HCT116 (cell line): ENCODE measurements at regions not wholly inside any gene's neighbourhood (a gene's known extent, or its start where the extent isn't known, plus 50 kb on each side); places are given as distances from the start of the nearest gene placed in this dataset.

ENCODE experiments used
- ATAC-seq: fragments of 200-7000 bp; cut with Tn5 transposase; 2 replicates; pipeline ENCODE4 v1.9.1; 2020; ENCODE audit warnings: mild to moderate bottlenecking, moderate library complexity
- BruUV-seq: library from RNA; stranded (reverse); fragments of 400-500 nt; replicated peaks from 2 replicates; lab custom pipeline; 2021; lab: Mats Ljungman, UMichigan
- CTCF ChIA-PET: fragments of 300-600 bp; sonication (Branson Sonifier 250); formaldehyde crosslinking; loops from one replicate; lab custom pipeline; 2021; ENCODE audit warnings: antibody characterized with exemption; lab: Charles Lee
- POLR2A ChIA-PET: fragments of 300-600, 350-600 bp; sonication (Branson Sonifier 250); formaldehyde crosslinking; loops from one replicate; lab custom pipeline; 2021; ENCODE audit warnings: antibody characterized with exemption; lab: Charles Lee
- RAD21 ChIA-PET, 2 experiments: fragments of 300-600 bp; sonication (Branson Sonifier 250); formaldehyde crosslinking; loops; one replicate each; lab custom pipeline; 2023; ENCODE audit warnings: low total read pairs in 2 of 2; ENCODE audit not compliant: uncharacterized antibody in 2 of 2, unreplicated experiment in 2 of 2, low non-redundant PET in 1 of 2; lab: Charles Lee
- DNase-seq: peaks from one replicate; pipeline ENCODE4 v3.0.0-alpha.2; 2010; ENCODE audit warnings: low read depth, low spot score
- H2AFZ ChIP-seq: fragments of 200-600 bp; shearing (Covaris generic), sonication (generic); 2 replicates; pipeline ENCODE4 v1.6.1; 2017; ENCODE audit warnings: low read depth, mixed run types, mixed read lengths, antibody characterized with exemption, low read length; ENCODE audit not compliant: poor library complexity, severe bottlenecking
- H3K27ac ChIP-seq: 2 replicates; pipeline ENCODE4 v1.5.1; 2012; ENCODE audit warnings: low read depth, low read length
- H3K27me3 ChIP-seq: fragments of 200-600 bp; sonication (generic); 2 replicates; pipeline ENCODE4 v1.6.1; 2016; ENCODE audit warnings: mixed run types, low read length, mixed read lengths; ENCODE audit not compliant: insufficient read depth
- H3K36me3 ChIP-seq, 2 experiments: fragments of 200-500 bp in 1 of 2; fragments of 200-600 bp in 1 of 2; sonication (Bioruptor generic) in 1 of 2; sonication (generic) in 1 of 2; 2 replicates each; pipeline versions ENCODE4 v1.5.1 to v1.6.1; 2014 to 2016; ENCODE audit warnings: low read length in 2 of 2, inconsistent platforms in 1 of 2, mixed read lengths in 1 of 2, mixed run types in 1 of 2; ENCODE audit not compliant: insufficient read depth in 2 of 2, control insufficient read depth in 1 of 2
- H3K4me1 ChIP-seq, 2 experiments: fragments of 200-600 bp in 1 of 2; sonication (generic) in 1 of 2; 2 replicates each; pipeline versions ENCODE4 v1.5.1 to v1.6.1; 2012 to 2017; ENCODE audit warnings: low read length in 2 of 2, inconsistent platforms in 1 of 2, mild to moderate bottlenecking in 1 of 2, mixed read lengths in 1 of 2, mixed run types in 1 of 2, moderate library complexity in 1 of 2; ENCODE audit not compliant: insufficient read depth in 2 of 2, control insufficient read depth in 1 of 2
- H3K4me2 ChIP-seq: fragments of 200-600 bp; sonication (generic); 2 replicates; pipeline ENCODE4 v1.6.1; 2017; ENCODE audit warnings: mixed run types, low read length, mixed read lengths
- H3K4me3 ChIP-seq, 2 experiments: fragments of 200-600 bp in 1 of 2; sonication (generic) in 1 of 2; replicated peaks in 1 of 2; 2 replicates each; pipeline ENCODE4 v1.5.1; 2011 to 2016; ENCODE audit warnings: low read length in 2 of 2, control low read depth in 1 of 2, low read depth in 1 of 2, mild to moderate bottlenecking in 1 of 2, mixed read lengths in 1 of 2, mixed run types in 1 of 2
- H3K79me2 ChIP-seq: fragments of 200-600 bp; sonication (generic); 2 replicates; pipeline ENCODE4 v1.6.1; 2017; ENCODE audit warnings: mild to moderate bottlenecking, mixed run types, low read length, moderate library complexity, mixed read lengths; ENCODE audit not compliant: insufficient read depth
- H3K9ac ChIP-seq: fragments of 200-600 bp; sonication (generic); 2 replicates; pipeline ENCODE4 v1.6.1; 2016; ENCODE audit warnings: low read length, mixed read lengths
- H3K9me2 ChIP-seq: fragments of 200-600 bp; sonication (generic), shearing (Covaris generic); 2 replicates; pipeline ENCODE4 v1.6.1; 2017; ENCODE audit warnings: mixed run types, mild to moderate bottlenecking, moderate library complexity; ENCODE audit not compliant: insufficient read depth
- H3K9me3 ChIP-seq, 2 experiments: fragments of 200-500 bp in 1 of 2; fragments of 200-600 bp in 1 of 2; sonication (Bioruptor generic) in 1 of 2; sonication (generic) in 1 of 2; 2 replicates each; pipeline ENCODE4 v1.6.1; 2014 to 2017; ENCODE audit warnings: low read length in 2 of 2, mixed read lengths in 2 of 2, inconsistent platforms in 1 of 2, low read depth in 1 of 2, mild to moderate bottlenecking in 1 of 2, mixed run types in 1 of 2, moderate library complexity in 1 of 2; ENCODE audit not compliant: control insufficient read depth in 1 of 2, insufficient read depth in 1 of 2
- H4K20me1 ChIP-seq: fragments of 200-600 bp; sonication (generic), shearing (Covaris generic); 2 replicates; pipeline ENCODE4 v1.6.1; 2017; ENCODE audit warnings: mixed run types, mild to moderate bottlenecking, moderate library complexity; ENCODE audit not compliant: insufficient read depth
- CEBPB ChIP-seq: IDR thresholded peaks from 2 replicates; pipeline ENCODE4 v1.6.1; 2012; ENCODE audit warnings: low read depth
- CTCF ChIP-seq, 3 experiments: fragments of 200-600 bp in 1 of 3; sonication (generic) in 1 of 3; IDR thresholded peaks in 2 of 3; conservative IDR thresholded peaks in 1 of 3; 2 replicates each; pipeline ENCODE4 v1.5.1; 2012 to 2017; ENCODE audit warnings: low read depth in 2 of 3, low read length in 2 of 3, antibody characterized with exemption in 1 of 3, borderline replicate concordance in 1 of 3, control low read depth in 1 of 3, mild to moderate bottlenecking in 1 of 3, mixed read lengths in 1 of 3, mixed run types in 1 of 3, moderate library complexity in 1 of 3; ENCODE audit not compliant: insufficient read depth in 1 of 3
- EZH2 ChIP-seq: fragments of 200-600 bp; sonication (generic); IDR thresholded peaks from 2 replicates; pipeline ENCODE4 v1.6.1; 2017; ENCODE audit warnings: antibody characterized with exemption, mixed run types
- EZH2phosphoT487 ChIP-seq: fragments of 200-600 bp; IDR thresholded peaks from 2 replicates; pipeline ENCODE4 v1.6.1; 2018; ENCODE audit warnings: antibody characterized with exemption, borderline replicate concordance
- FOSL1 ChIP-seq: IDR thresholded peaks from 2 replicates; pipeline ENCODE4 v1.6.1; 2012; ENCODE audit warnings: low read depth
- JUND ChIP-seq: IDR thresholded peaks from 2 replicates; pipeline ENCODE4 v1.6.1; 2012
- MAX ChIP-seq: IDR thresholded peaks from 2 replicates; pipeline ENCODE4 v1.6.1; 2012
- POLR2A ChIP-seq: IDR thresholded peaks from 2 replicates; pipeline ENCODE4 v1.7.0; 2011; ENCODE audit warnings: borderline replicate concordance; ENCODE audit not compliant: insufficient read depth, insufficient read length; ENCODE audit errors: extremely low read depth
- POLR2AphosphoS5 ChIP-seq: IDR thresholded peaks from 2 replicates; pipeline ENCODE4 v1.6.1; 2011; ENCODE audit warnings: mild to moderate bottlenecking, low read depth, low read length, moderate library complexity
- RAD21 ChIP-seq: IDR thresholded peaks from 2 replicates; pipeline ENCODE4 v1.6.1; 2012; ENCODE audit warnings: low read depth, mild to moderate bottlenecking
- SRF ChIP-seq: IDR thresholded peaks from 2 replicates; pipeline ENCODE4 v1.6.1; 2012; ENCODE audit warnings: low read depth
- TCF7L2 ChIP-seq: IDR thresholded peaks from 2 replicates; pipeline ENCODE4 v1.7.0; 2011; ENCODE audit warnings: borderline replicate concordance, inconsistent platforms; ENCODE audit not compliant: insufficient read depth, insufficient read length; ENCODE audit errors: extremely low read depth
- ZBTB33 ChIP-seq: IDR thresholded peaks from 2 replicates; pipeline ENCODE4 v1.6.1; 2011; ENCODE audit warnings: mild to moderate bottlenecking, low read length, moderate library complexity; ENCODE audit not compliant: insufficient replicate concordance; ENCODE audit errors: extremely low read depth
- ZFX ChIP-seq: fragments of 450-650 bp; IDR thresholded peaks from 2 replicates; pipeline ENCODE4 v1.6.1; 2017
- intact Hi-C: fragments of 100-400 bp; cut with micrococcal nuclease; formaldehyde crosslinking; loops from 2 replicates; pipeline ENCODE4 v1.10.0; 2022

- H3K9me3 ChIP-seq, result no peaks in the 10 kb centered on the region
- no peak for ATAC-seq
- intact Hi-C loops, result no loop called here
Measured at GRCh38 chr10:3472287-3473051, 299.9 kb upstream of the PITRM1 start.

GRCh38 chr10:3471927-3472286 is 299.3 kb upstream of the PITRM1 start:
- intact Hi-C loops, result no loop called here
- H3K9me2 ChIP-seq, result no peaks in the 10 kb centered on the region
- H3K4me1 ChIP-seq, result peaks cover 26 to 29% of the 10 kb centered on the region in 2 experiments
- no peak overlapping the region for H3K27ac ChIP-seq
- no peak overlapping the region for H3K9ac ChIP-seq
- no peak for TF ChIP-seq CTCF (IDR thresholded peaks at IDR 0.05 in 2 of 3, conservative IDR thresholded peaks at IDR 0.05 in 1 of 3; ENCODE audit: borderline replicate concordance in 1 of 3, insufficient read depth in 1 of 3, low read depth in 2 of 3, low read length in 2 of 3)
- no peak for TF ChIP-seq TCF7L2
- no peak for TF ChIP-seq POLR2A
- TF ChIP-seq POLR2AphosphoS5, result no peak
- TF ChIP-seq FOSL1, result no peak
- no peak for TF ChIP-seq MAX
- TF ChIP-seq RAD21, result no peak
- TF ChIP-seq ZFX, result no peak
- no peak for TF ChIP-seq SRF
- no peak for TF ChIP-seq CEBPB
- TF ChIP-seq EZH2phosphoT487, result no peak
- no peak for TF ChIP-seq ZBTB33
- TF ChIP-seq EZH2, result no peak
- no peak for TF ChIP-seq JUND
- no peaks in the 10 kb centered on the region for H3K36me3 ChIP-seq
- RAD21 ChIA-PET, result no interaction called here
- H3K4me3 ChIP-seq, result no peak overlapping the region
- CTCF ChIA-PET, result no interaction called here
- H3K9me3 ChIP-seq, result no peaks in the 10 kb centered on the region
- POLR2A ChIA-PET, result no interaction called here
- H3K79me2 ChIP-seq, result no peaks in the 10 kb centered on the region
- no peaks in the 10 kb centered on the region for H3K27me3 ChIP-seq
- DNase-seq (no peak), ATAC-seq (no peak)
- no peak overlapping the region for H2AFZ ChIP-seq
- H3K4me2 ChIP-seq, result no peak overlapping the region
- no TSS peak for BruUV-seq
- no peaks in the 10 kb centered on the region for H4K20me1 ChIP-seq

More at GRCh38 chr10:3472287-3473051, 299.9 kb upstream of the PITRM1 start:
- Histone ChIP-seq H3K79me2 (no peaks in the 10 kb centered on the region), H3K36me3 (no peaks in the 10 kb centered on the region), H3K4me2 (no peak overlapping the region), H3K27ac (no peak overlapping the region), H3K4me1 (peaks cover 22 to 24% of the 10 kb centered on the region in 2 experiments), H2AFZ (no peak overlapping the region), H4K20me1 (no peaks in the 10 kb centered on the region), H3K27me3 (no peaks in the 10 kb centered on the region), H3K9ac (no peak overlapping the region), H3K9me2 (no peaks in the 10 kb centered on the region), H3K4me3 (no peak overlapping the region)
- ChIA-PET POLR2A (no interaction called here), RAD21 (no interaction called here), CTCF (no interaction called here)
- no peak for DNase-seq
- no peak for TF ChIP-seq MAX
- BruUV-seq, result no TSS peak
